ENCODE measurements at regions not wholly inside any gene's neighbourhood (a gene's known extent, or its start where the extent isn't known, plus 50 kb on each side); places are given as distances from the start of the nearest gene placed in this dataset.

- Histone ChIP-seq H3K4me3 (ENCODE audit: low read length) (no peak overlapping the region), H3K4me1 (ENCODE audit: control insufficient read depth, low read depth, low read length) (no peaks in the 10 kb centered on the region), H3K36me3 (ENCODE audit: control insufficient read depth, low read depth, low read length) (no peaks in the 10 kb centered on the region), H3K9me3 (ENCODE audit: control insufficient read depth, low read depth, low read length) (no peaks in the 10 kb centered on the region), H3K27ac (ENCODE audit: low read length) (no peak overlapping the region), H3K27me3 (ENCODE audit: control insufficient read depth, insufficient read depth, low read length) (no peaks in the 10 kb centered on the region), H3K9ac (ENCODE audit: low read length) (no peak overlapping the region)
These were observed 320.4 kb upstream of the CRIM1 start for GRCh38 chr2:36035137-36035536.

GRCh38 chr2:36032046-36032445 lies 323.5 kb upstream of the CRIM1 start:
- no peak overlapping the region for H3K27ac ChIP-seq (ENCODE audit: low read length)
- H3K9me3 ChIP-seq (ENCODE audit: control insufficient read depth, low read depth, low read length): no peaks in the 10 kb centered on the region
- no peaks in the 10 kb centered on the region for H3K27me3 ChIP-seq (ENCODE audit: control insufficient read depth, insufficient read depth, low read length)
- H3K36me3 ChIP-seq (ENCODE audit: control insufficient read depth, low read depth, low read length): no peaks in the 10 kb centered on the region
- H3K4me1 ChIP-seq (ENCODE audit: control insufficient read depth, low read depth, low read length): no peaks in the 10 kb centered on the region
- H3K4me3 ChIP-seq (ENCODE audit: low read length): no peak overlapping the region
- H3K9ac ChIP-seq (ENCODE audit: low read length): no peak overlapping the region

GRCh38 chr2:36031471-36031870 lies 324.1 kb upstream of the CRIM1 start:
- Histone ChIP-seq H3K9ac (ENCODE audit: low read length) (no peak overlapping the region), H3K27ac (ENCODE audit: low read length) (no peak overlapping the region), H3K4me1 (ENCODE audit: control insufficient read depth, low read depth, low read length) (no peaks in the 10 kb centered on the region), H3K4me3 (ENCODE audit: low read length) (no peak overlapping the region), H3K9me3 (ENCODE audit: control insufficient read depth, low read depth, low read length) (no peaks in the 10 kb centered on the region), H3K36me3 (ENCODE audit: control insufficient read depth, low read depth, low read length) (no peaks in the 10 kb centered on the region), H3K27me3 (ENCODE audit: control insufficient read depth, insufficient read depth, low read length) (no peaks in the 10 kb centered on the region)

GRCh38 chr2:36027616-36028015 lies 328.0 kb upstream of the CRIM1 start:
- Histone ChIP-seq H3K36me3 (ENCODE audit: control insufficient read depth, low read depth, low read length) (no peaks in the 10 kb centered on the region), H3K4me3 (ENCODE audit: low read length) (no peak overlapping the region), H3K9me3 (ENCODE audit: control insufficient read depth, low read depth, low read length) (no peaks in the 10 kb centered on the region), H3K27me3 (ENCODE audit: control insufficient read depth, insufficient read depth, low read length) (no peaks in the 10 kb centered on the region), H3K9ac (ENCODE audit: low read length) (no peak overlapping the region), H3K27ac (ENCODE audit: low read length) (no peak overlapping the region), H3K4me1 (ENCODE audit: control insufficient read depth, low read depth, low read length) (no peaks in the 10 kb centered on the region)

- no peaks in the 10 kb centered on the region for H3K36me3 ChIP-seq (ENCODE audit: control insufficient read depth, low read depth, low read length)
- H3K27me3 ChIP-seq (ENCODE audit: control insufficient read depth, insufficient read depth, low read length): no peaks in the 10 kb centered on the region
- H3K27ac ChIP-seq (ENCODE audit: low read length): no peak overlapping the region
- no peak overlapping the region for H3K9ac ChIP-seq (ENCODE audit: low read length)
- no peaks in the 10 kb centered on the region for H3K4me1 ChIP-seq (ENCODE audit: control insufficient read depth, low read depth, low read length)
- no peaks in the 10 kb centered on the region for H3K9me3 ChIP-seq (ENCODE audit: control insufficient read depth, low read depth, low read length)
- no peak overlapping the region for H3K4me3 ChIP-seq (ENCODE audit: low read length)
These were observed 342.5 kb upstream of the CRIM1 start for GRCh38 chr2:36013064-36013463.

- no peaks in the 10 kb centered on the region for H3K9me3 ChIP-seq (ENCODE audit: control insufficient read depth, low read depth, low read length)
- H3K27me3 ChIP-seq (ENCODE audit: control insufficient read depth, insufficient read depth, low read length): no peaks in the 10 kb centered on the region
- no peaks in the 10 kb centered on the region for H3K36me3 ChIP-seq (ENCODE audit: control insufficient read depth, low read depth, low read length)
- no peak overlapping the region for H3K4me3 ChIP-seq (ENCODE audit: low read length)
- H3K9ac ChIP-seq (ENCODE audit: low read length): no peak overlapping the region
- H3K4me1 ChIP-seq (ENCODE audit: control insufficient read depth, low read depth, low read length): no peaks in the 10 kb centered on the region
- no peak overlapping the region for H3K27ac ChIP-seq (ENCODE audit: low read length)
These were observed 349.1 kb upstream of the CRIM1 start for GRCh38 chr2:36006444-36006843.

GRCh38 chr2:36002941-36003340 lies 352.6 kb upstream of the CRIM1 start:
- Histone ChIP-seq H3K9me3 (ENCODE audit: control insufficient read depth, low read depth, low read length) (no peaks in the 10 kb centered on the region), H3K4me1 (ENCODE audit: control insufficient read depth, low read depth, low read length) (no peaks in the 10 kb centered on the region), H3K9ac (ENCODE audit: low read length) (no peak overlapping the region), H3K4me3 (ENCODE audit: low read length) (no peak overlapping the region), H3K27ac (ENCODE audit: low read length) (no peak overlapping the region), H3K27me3 (ENCODE audit: control insufficient read depth, insufficient read depth, low read length) (no peaks in the 10 kb centered on the region), H3K36me3 (ENCODE audit: control insufficient read depth, low read depth, low read length) (no peaks in the 10 kb centered on the region)

- no peaks in the 10 kb centered on the region for H3K9me3 ChIP-seq (ENCODE audit: control insufficient read depth, low read depth, low read length)
- no peak overlapping the region for H3K9ac ChIP-seq (ENCODE audit: low read length)
- H3K36me3 ChIP-seq (ENCODE audit: control insufficient read depth, low read depth, low read length): no peaks in the 10 kb centered on the region
- no peaks in the 10 kb centered on the region for H3K27me3 ChIP-seq (ENCODE audit: control insufficient read depth, insufficient read depth, low read length)
- no peaks in the 10 kb centered on the region for H3K4me1 ChIP-seq (ENCODE audit: control insufficient read depth, low read depth, low read length)
- H3K4me3 ChIP-seq (ENCODE audit: low read length): no peak overlapping the region
- H3K27ac ChIP-seq (ENCODE audit: low read length): no peak overlapping the region
These were observed 358.1 kb upstream of the CRIM1 start for GRCh38 chr2:35997488-35997887.

GRCh38 chr2:35989503-35989902 lies 366.1 kb upstream of the CRIM1 start:
- Histone ChIP-seq H3K4me3 (ENCODE audit: low read length) (no peak overlapping the region), H3K9ac (ENCODE audit: low read length) (no peak overlapping the region), H3K36me3 (ENCODE audit: control insufficient read depth, low read depth, low read length) (no peaks in the 10 kb centered on the region), H3K4me1 (ENCODE audit: control insufficient read depth, low read depth, low read length) (peaks cover 8% of the 10 kb centered on the region), H3K27me3 (ENCODE audit: control insufficient read depth, insufficient read depth, low read length) (no peaks in the 10 kb centered on the region), H3K9me3 (ENCODE audit: control insufficient read depth, low read depth, low read length) (no peaks in the 10 kb centered on the region), H3K27ac (ENCODE audit: low read length) (no peak overlapping the region)

- H3K4me1 ChIP-seq (ENCODE audit: control insufficient read depth, low read depth, low read length): peaks cover 8% of the 10 kb centered on the region
- H3K27ac ChIP-seq (ENCODE audit: low read length): no peak overlapping the region
- H3K4me3 ChIP-seq (ENCODE audit: low read length): no peak overlapping the region
- H3K27me3 ChIP-seq (ENCODE audit: control insufficient read depth, insufficient read depth, low read length): no peaks in the 10 kb centered on the region
- H3K9ac ChIP-seq (ENCODE audit: low read length): no peak overlapping the region
- no peaks in the 10 kb centered on the region for H3K36me3 ChIP-seq (ENCODE audit: control insufficient read depth, low read depth, low read length)
- H3K9me3 ChIP-seq (ENCODE audit: control insufficient read depth, low read depth, low read length): no peaks in the 10 kb centered on the region
These were observed 366.5 kb upstream of the CRIM1 start for GRCh38 chr2:35989040-35989439.

- Histone ChIP-seq H3K9ac (ENCODE audit: low read length) (no peak overlapping the region), H3K27me3 (ENCODE audit: control insufficient read depth, insufficient read depth, low read length) (no peaks in the 10 kb centered on the region), H3K36me3 (ENCODE audit: control insufficient read depth, low read depth, low read length) (no peaks in the 10 kb centered on the region), H3K4me3 (ENCODE audit: low read length) (no peak overlapping the region), H3K4me1 (ENCODE audit: control insufficient read depth, low read depth, low read length) (peaks cover 8% of the 10 kb centered on the region), H3K27ac (ENCODE audit: low read length) (no peak overlapping the region), H3K9me3 (ENCODE audit: control insufficient read depth, low read depth, low read length) (no peaks in the 10 kb centered on the region)
These were observed 368.7 kb upstream of the CRIM1 start for GRCh38 chr2:35986871-35987270.

GRCh38 chr2:35978218-35978617 lies 377.4 kb upstream of the CRIM1 start:
- H3K27me3 ChIP-seq (ENCODE audit: control insufficient read depth, insufficient read depth, low read length): no peaks in the 10 kb centered on the region
- no peaks in the 10 kb centered on the region for H3K9me3 ChIP-seq (ENCODE audit: control insufficient read depth, low read depth, low read length)
- no peak overlapping the region for H3K9ac ChIP-seq (ENCODE audit: low read length)
- no peak overlapping the region for H3K27ac ChIP-seq (ENCODE audit: low read length)
- H3K4me1 ChIP-seq (ENCODE audit: control insufficient read depth, low read depth, low read length): peaks cover 4% of the 10 kb centered on the region
- no peak overlapping the region for H3K4me3 ChIP-seq (ENCODE audit: low read length)
- no peaks in the 10 kb centered on the region for H3K36me3 ChIP-seq (ENCODE audit: control insufficient read depth, low read depth, low read length)
